ENCODE measurements at regions not wholly inside any gene's neighbourhood (a gene's known extent, or its start where the extent isn't known, plus 50 kb on each side); places are given as distances from the start of the nearest gene placed in this dataset.

- H3K4me3 ChIP-seq, result no peak overlapping the region
These were observed 1076.8 kb downstream of the TUSC7 start for GRCh38 chr3:117786349-117786748.

GRCh38 chr3:117788061-117788460, 1078.5 kb downstream of the TUSC7 start:
- DNase-seq, result peak; percentile 16 to 52
- Histone ChIP-seq H3K36me3 (no peaks in the 10 kb centered on the region), H3K27me3 (no peaks in the 10 kb centered on the region), H3K4me1 (peaks cover 0 to 6% (median 0%) of the 10 kb centered on the region in 4 donors), H3K9me3 (no peaks in the 10 kb centered on the region), H3K4me3 (no peak overlapping the region), H3K27ac (no peak overlapping the region)
- intact Hi-C loops (cut with DNase I; ENCODE audit: low total_unique reads), result no loop called here
- TF ChIP-seq POLR2AphosphoS5 (IDR thresholded peaks at IDR 0.05) (no peak), POLR2A (IDR thresholded peaks at IDR 0.05) (no peak), EP300 (IDR thresholded peaks at IDR 0.05) (no peak)
- TF ChIP-seq, protein P1, sequence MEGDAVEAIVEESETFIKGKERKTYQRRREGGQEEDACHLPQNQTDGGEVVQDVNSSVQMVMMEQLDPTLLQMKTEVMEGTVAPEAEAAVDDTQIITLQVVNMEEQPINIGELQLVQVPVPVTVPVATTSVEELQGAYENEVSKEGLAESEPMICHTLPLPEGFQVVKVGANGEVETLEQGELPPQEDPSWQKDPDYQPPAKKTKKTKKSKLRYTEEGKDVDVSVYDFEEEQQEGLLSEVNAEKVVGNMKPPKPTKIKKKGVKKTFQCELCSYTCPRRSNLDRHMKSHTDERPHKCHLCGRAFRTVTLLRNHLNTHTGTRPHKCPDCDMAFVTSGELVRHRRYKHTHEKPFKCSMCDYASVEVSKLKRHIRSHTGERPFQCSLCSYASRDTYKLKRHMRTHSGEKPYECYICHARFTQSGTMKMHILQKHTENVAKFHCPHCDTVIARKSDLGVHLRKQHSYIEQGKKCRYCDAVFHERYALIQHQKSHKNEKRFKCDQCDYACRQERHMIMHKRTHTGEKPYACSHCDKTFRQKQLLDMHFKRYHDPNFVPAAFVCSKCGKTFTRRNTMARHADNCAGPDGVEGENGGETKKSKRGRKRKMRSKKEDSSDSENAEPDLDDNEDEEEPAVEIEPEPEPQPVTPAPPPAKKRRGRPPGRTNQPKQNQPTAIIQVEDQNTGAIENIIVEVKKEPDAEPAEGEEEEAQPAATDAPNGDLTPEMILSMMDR (IDR thresholded peaks at IDR 0.05), result no peak

More at GRCh38 chr3:117786349-117786748, 1076.8 kb downstream of the TUSC7 start:
- WGBS, 5 donors, result 73 to 79% (median 76%) methylated on average over 2 of the region's 2 CpGs
- Histone ChIP-seq H3K27me3 (no peaks in the 10 kb centered on the region), H3K36me3 (no peaks in the 10 kb centered on the region), H3K4me1 (peaks cover 0 to 6% (median 0%) of the 10 kb centered on the region in 4 donors), H3K27ac (no peak overlapping the region), H3K9me3 (no peaks in the 10 kb centered on the region)
- intact Hi-C loops (cut with DNase I; ENCODE audit: low total_unique reads), result no loop called here
- TF ChIP-seq POLR2A (IDR thresholded peaks at IDR 0.05), result no peak
- TF ChIP-seq POLR2AphosphoS5 (IDR thresholded peaks at IDR 0.05), result no peak
- TF ChIP-seq EP300 (IDR thresholded peaks at IDR 0.05), result no peak
- TF ChIP-seq, protein P1 (IDR thresholded peaks at IDR 0.05), result no peak
- DNase-seq, result no peak

- 68 to 91% (median 83%) methylated on average over 3 of the region's 3 CpGs for WGBS, 5 donors
- Histone ChIP-seq H3K27ac (no peak overlapping the region), H3K27me3 (no peaks in the 10 kb centered on the region), H3K4me3 (no peak overlapping the region), H3K9me3 (no peaks in the 10 kb centered on the region), H3K4me1 (peaks cover 0 to 6% (median 0%) of the 10 kb centered on the region in 4 donors), H3K36me3 (no peaks in the 10 kb centered on the region)
- intact Hi-C loops (cut with DNase I; ENCODE audit: low total_unique reads), result no loop called here
- no peak for TF ChIP-seq EP300 (IDR thresholded peaks at IDR 0.05)
- TF ChIP-seq POLR2AphosphoS5 (IDR thresholded peaks at IDR 0.05), result no peak
- TF ChIP-seq POLR2A (IDR thresholded peaks at IDR 0.05), result no peak
- TF ChIP-seq, protein P1 (IDR thresholded peaks at IDR 0.05), result no peak
- DNase-seq, result no peak
These were observed 1078.9 kb downstream of the TUSC7 start for GRCh38 chr3:117788506-117788905.

DNA sequence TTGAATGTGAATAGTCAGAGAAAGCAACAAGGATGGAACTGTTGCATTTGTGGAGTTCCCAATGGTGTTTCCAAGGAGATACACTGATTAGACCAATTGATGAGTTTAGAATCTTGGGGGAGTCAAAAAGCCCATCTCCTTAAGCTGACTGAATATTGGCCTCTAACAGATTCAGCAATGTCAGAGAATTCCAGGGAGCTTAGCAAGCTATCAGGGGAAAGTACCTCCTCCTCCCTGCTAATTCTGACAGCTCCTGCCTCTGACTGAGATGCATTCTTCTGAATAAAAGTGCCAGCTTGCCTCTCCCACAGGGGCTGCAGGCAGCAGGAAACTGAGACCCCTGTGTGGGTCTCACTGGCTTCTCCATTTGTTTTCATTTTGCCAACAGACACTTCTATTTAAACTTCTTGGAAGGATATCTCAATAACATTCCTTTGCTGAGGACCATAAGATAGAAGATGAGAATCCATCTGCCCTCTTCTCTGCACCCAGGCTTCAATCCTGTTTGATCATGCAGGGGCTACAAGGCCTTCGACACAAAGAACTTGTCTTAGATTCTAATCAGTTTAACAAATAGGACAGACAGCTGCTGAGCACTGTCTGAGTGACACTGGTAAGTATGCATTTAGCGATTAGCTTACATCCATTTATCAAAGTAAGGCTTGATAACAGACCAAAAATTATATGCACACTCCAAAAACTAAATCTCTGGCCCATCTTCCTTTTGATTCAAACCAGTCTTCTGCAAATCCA, 1080.8 kb downstream of the TUSC7 start:
- peak in 1 of 2 donors; percentile 7 for DNase-seq
- Histone ChIP-seq H3K27ac (no peak overlapping the region), H3K4me3 (no peak overlapping the region), H3K36me3 (no peaks in the 10 kb centered on the region), H3K27me3 (no peaks in the 10 kb centered on the region), H3K9me3 (no peaks in the 10 kb centered on the region), H3K4me1 (peaks cover 0 to 6% (median 0%) of the 10 kb centered on the region in 4 donors)
- intact Hi-C loops (cut with DNase I; ENCODE audit: low total_unique reads), result no loop called here
- TF ChIP-seq POLR2A (IDR thresholded peaks at IDR 0.05), result no peak
- no peak for TF ChIP-seq POLR2AphosphoS5 (IDR thresholded peaks at IDR 0.05)
- TF ChIP-seq, protein P1 (IDR thresholded peaks at IDR 0.05), result no peak
- no peak for TF ChIP-seq EP300 (IDR thresholded peaks at IDR 0.05)
- 52 to 64% (median 61%) methylated on average over 2 of the region's 2 CpGs for whole genome bisulfite sequencing, 5 donors
